NCI-H1105 (cell line): ENCODE measurements at regions not wholly inside any gene's neighbourhood (a gene's known extent, or its start where the extent isn't known, plus 50 kb on each side); places are given as distances from the start of the nearest gene placed in this dataset.
"Not testable (repeated sequence)": the region's sequence is repeated elsewhere in the genome, so short reads cannot be mapped to it uniquely, and the experiment has no call there.

Experiments
- DNase-seq: peaks from one replicate; lab custom pipeline; 2025; lab: John Stamatoyannopoulos, UW

DNA sequence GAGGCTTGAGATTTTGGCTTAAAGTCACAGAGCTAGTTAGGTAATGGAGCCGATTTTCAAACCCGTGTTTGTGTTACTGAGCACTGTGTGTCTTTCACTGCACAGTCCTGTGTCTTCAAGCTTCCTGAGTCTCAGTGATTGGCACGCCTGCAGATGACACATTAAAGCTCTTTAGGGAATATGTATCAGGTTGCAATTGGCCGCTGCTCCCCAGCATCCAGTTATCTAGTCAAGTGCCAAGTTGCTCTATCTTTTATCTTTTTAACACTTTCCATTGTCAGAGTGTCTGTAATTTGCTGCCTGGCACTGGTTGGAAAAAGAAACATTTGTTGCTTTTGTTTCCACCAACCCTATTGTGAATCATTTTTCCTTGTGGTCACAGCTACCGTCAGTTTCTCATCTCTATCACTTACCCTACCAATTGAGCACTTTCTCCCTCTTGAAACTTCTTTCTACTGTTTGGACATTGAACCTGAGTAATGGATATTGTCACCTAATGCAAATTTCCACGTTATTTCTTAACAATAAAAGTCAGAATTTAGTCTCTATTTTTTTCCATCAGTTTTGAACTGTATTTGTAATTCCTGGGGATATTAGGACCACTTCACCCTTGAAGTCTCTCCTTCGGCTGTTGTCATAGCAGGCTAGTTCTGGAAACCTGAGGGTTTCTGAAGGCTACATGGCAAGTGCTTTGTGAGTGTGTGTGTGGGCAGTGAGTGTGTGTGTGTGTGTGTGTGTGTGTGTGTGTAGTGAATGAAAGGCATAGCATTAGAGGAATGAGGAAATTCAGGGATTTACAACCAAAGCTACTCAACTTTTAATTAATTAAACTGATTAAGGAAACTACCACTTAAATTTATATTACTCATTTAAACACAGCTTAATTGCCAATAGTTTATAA is 274.3 kb downstream of the ISL1 start:
- DNase-seq, result no peak

DNA sequence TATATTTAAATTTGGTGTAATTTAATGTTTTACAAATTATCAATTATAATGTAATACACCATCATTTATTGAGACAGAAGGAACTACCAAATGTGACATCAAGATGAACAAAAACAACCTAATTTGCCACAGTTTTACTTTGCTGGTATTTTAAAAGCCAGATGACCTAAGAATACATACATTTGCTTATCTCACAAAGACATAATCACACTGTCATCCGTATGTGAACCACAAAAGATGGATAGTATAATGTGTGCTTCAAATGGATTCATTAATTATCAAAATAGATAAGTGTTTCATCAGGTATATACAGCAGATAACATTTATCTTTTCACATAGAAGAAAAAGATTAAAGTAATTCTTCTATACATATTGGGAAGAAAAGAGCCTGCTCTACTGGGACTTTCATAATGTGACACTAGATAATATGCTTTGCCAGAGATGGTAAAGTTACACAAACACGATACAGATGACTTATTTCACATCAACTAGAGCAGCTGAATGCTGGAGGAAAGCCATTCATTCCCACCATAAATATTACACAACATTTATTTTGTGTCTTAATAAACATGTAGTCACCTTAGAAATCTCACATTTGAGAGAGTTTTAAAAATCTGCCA is 278.5 kb downstream of the ISL1 start:
- no peak for DNase-seq

DNA sequence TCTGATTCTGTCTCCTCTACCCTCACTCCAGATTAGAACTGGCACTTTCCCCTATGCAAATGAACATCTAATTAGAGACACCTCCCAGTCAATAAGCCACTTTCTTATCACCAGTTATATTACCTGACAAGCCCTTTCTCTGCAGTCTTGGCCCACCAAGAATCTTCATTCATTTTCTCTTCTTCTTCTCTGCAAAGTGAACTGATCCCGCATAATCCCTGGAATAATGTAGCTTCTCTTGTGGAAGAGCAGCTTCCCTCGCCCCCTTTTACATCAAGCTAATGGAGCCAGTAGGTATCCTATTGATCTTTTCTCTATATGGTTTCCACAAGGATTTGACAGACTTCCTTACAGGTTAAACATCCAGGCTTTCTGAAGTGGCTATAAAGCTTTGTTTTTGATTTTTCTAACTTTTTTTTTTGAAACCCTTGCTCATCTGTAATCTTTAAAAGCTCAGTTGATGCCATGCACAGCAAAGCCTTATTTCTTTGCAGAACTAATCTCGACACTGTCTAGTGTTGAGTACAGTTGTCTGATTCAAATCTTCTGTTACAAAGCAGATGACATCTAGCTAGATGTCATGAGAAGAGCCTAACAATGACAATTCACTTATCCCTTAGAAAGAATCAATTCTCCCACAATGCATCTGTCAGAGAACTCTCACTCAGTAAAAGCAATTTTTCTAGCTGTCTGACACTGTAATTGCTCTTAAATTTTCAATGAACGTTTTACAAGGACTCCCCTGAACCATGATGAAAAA is 281.4 kb downstream of the ISL1 start:
- no peak for DNase-seq

DNA sequence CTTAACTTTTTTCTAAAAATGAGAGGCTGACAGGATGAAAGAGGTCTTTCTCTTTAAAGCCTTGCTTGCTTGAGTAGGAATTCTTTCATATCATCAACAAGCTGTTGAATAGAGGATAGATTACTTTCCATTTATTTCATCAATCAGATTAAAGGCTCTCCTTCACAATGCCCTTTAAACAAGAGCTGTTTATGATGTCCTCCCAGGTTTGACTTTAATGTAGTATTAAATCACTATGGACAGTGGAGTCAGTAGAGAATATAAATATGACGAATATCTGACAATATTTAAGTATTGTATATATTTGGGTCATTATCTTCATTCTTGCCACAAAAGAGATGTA is 282.0 kb downstream of the ISL1 start:
- DNase-seq, result no peak

DNA sequence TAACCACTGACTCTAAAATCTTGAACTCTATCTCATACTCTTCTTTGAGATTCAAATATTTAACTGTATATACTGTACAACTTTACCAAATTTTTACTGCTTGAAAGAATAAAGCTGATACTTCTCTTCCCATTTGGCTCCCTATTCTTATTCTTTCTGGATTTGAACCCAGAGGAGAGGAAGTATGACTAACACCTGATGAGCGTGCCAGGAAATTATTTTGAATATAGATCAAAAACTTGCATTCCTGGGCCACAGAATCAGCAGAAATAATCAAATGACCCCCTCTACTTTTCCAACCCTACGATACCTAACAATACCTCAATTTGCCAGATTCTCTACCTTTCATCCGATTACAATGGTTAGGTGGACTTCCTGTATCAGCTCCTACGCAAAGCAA is 285.8 kb downstream of the ISL1 start:
- DNase-seq, result no peak

DNA sequence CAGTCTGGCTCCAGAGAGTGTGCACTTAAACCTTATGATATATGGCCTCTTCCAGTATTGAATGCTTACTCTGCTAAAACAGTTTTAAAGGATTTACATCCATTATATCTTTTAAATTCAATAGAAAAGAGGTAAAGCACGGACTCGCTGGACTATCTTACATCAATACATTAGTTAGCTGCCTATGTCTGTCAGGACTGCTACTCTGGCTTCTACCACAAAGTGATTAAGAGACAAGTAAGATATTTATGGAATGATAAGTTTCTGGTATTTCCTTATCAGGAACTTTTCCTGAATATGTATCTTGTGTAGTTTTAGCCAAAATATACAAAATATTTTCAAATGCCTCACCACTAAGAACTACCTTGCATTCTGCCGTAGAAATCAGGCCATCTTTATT is 295.1 kb downstream of the ISL1 start:
- DNase-seq, result no peak

DNA sequence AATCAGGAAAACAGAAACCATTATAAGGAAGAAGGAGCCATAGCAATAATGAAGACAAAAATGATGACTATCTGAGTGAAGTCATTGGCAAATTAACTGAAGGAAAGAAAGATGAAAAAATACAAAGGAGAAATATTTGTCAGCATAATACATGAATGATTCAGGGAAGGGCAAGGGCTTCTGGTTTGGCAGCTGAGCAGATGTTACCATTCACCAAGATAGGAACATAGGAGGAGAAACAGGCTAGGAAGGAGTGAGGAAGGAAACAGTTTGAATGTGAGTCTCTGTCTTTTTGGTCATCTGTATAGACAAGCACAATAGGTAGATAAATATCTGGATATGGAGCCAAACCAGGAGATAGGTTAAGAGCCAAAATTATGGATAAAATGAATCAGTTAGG is 296.0 kb downstream of the ISL1 start:
- DNase-seq, result no peak

DNA sequence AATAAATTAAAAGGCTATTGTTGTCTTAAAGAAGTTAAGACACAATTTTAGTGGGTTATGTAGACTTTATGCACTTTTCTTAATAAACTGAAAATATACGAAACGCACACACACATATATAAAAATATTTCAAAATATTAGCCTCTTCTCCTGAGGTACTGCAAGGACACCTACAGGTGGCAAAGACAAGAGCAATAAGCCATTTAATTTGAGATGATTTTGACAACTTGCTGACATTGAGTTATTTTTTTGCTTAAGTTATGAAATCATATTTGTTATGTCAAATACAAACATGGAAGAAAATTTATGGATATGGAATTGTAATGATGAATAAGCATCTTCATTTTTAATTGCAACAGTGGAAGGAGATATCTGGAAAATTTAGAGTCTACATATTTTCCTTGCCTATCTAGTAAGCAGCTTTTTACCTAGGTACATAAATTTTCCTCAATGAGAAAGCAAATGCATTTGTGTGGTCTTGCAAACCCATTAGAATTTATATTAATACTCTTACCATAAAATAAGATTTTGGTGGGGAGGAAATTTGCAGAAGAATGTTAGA is 301.6 kb downstream of the ISL1 start:
- no peak for DNase-seq

DNA sequence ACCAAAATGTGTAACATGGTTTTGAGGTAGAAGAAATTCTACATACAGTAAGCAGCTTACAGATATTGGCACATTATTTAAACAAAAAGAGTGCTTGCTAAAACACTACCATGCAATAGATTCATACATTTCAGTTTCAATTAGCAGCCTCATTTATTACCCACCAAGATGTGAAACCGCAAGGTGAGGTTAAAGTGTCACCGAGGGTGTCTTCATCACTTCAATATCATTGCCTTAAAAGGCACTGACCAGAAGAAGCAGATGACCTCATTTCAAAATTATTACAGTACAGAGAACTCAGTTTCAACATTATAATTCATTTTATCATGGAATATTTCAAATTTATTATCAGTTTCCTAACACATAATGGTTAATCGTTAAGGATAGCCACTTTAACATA is 302.2 kb downstream of the ISL1 start:
- DNase-seq, result no peak

DNA sequence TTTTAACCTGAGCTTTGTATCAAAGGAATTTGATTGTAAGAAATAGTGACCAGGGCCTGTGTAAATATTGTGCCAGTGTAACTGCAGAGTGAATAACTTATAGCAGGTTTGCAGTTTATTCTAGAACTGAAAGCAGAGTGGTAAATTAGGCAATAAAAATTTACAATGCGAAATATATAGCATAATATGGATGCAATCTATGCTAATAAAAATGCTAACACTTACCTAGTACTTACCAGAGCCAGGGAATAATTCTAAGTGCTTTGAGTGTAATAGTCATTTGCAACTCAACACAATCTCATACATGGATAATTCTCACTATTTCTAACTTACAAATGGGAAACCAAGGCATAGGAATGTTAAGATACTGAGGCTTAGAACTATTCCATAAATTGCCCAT is 303.4 kb downstream of the ISL1 start:
- no peak for DNase-seq

DNA sequence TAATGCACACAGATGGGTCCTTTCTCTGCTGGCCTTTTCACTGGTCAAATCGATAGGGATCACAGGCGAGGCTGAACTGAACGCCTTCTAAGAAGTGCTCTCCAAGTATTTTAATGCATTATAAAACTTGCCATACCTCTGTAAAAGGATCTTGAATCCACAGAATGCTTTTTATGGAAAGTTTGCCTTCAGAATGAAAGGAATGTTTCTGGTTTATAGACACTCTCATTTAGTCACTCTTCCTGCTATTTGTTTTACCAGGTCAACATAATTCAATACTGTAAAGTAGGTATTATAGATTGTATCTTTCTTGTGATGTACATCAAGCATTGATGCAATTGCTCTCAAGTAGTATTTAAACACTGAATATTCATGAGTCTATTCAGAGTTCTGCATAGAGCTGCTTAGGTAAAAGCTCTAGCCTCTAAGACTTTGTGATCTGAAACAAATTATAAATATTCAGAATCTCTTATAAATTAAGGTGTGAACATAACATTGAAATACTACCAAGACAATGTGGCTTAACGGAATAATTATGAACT is 308.4 kb downstream of the ISL1 start:
- DNase-seq, result no peak

DNA sequence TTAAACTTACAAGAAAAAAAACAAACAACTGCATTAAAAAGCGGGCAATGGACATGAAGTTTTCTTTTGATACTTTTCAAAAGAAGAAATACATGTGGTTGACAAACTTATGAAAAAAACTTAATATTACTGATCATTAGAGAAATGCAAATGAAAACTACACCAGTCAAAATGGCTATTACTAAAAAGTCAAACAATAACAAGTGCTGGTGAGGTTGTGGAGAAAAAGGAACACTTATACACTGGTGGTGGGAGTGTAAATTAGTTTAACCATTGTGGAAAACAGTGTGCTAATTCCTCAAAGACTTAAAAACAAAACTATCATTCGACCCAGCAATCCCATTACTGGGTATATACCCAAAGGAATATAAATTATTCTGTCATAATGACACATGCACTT is 311.6 kb downstream of the ISL1 start:
- DNase-seq, result no peak

DNA sequence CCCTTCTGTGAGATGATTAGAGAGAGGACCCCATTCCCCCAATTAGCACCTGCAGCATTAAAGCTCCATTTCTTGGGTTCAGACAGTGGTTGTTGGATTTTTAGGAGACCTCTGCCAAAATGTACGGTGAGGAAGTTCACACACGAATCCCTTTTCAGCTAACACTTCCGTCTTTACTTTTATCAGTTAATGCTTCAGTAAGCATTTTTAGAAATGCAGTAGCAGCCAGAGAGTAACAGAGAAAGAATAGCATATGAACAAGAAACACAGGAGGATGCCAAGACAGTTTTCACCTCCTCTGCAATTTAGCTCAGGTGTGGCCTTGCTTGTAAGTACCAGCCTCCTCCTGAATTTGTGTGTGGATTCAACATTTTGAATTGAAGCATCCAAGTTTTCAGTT is 312.9 kb downstream of the ISL1 start:
- no peak for DNase-seq

DNA sequence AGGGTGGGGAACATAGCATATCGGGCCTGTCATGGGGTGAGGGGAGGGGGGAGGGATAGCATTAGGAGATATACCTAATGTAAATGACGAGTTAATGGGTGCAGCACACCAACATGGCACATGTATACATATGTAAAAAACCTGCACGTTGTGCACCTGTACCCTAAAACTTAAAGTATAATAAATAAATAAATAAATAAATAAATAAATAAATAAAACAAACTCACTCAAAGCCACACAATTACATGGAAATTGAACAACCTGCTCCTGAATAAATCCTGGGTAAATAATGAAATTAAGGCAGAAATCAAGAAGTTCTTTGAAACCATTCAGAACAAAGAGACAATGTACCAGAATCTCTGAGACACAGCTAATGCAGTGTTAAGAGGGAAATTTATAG is 318.8 kb downstream of the ISL1 start:
- not testable (repeated sequence) for DNase-seq

DNA sequence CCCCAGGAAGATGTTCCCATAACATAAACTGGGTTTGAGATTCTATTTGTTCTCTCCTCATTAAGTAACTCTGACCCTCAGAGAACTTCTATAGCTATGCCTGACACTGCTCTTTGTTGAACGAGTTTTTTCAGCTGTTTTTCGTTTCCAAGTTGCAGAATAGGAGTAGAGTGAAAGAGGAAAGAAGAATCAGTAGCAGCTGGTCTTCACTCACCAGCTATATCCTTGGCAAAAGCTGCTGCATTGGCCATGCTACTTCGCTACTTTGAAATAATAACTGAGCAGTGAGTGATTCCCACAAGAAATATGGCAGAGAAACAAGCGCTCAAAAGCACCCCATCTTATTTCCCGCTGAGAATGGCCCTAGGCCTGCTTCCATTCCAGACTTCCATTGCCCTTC is 329.0 kb downstream of the ISL1 start:
- no peak for DNase-seq

DNA sequence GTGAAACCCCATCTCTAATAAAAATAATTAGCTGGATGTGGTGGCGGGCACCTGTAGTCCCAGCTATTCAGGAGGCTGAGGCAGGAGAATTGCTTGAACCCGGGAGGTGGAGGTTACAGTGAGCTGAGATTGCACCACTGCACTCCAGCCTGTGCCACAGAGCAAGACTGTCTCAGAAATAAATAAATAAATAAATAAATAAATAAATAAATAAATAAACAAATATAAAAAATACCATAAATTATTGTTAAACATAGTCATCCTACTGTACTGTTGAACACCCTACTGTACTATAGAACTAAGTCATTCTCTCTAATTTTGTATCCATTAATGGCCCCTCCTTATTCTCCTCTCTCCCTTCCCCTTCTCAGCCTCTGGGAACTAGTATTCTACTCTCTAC is 332.2 kb downstream of the ISL1 start:
- DNase-seq, result not testable (repeated sequence)

DNA sequence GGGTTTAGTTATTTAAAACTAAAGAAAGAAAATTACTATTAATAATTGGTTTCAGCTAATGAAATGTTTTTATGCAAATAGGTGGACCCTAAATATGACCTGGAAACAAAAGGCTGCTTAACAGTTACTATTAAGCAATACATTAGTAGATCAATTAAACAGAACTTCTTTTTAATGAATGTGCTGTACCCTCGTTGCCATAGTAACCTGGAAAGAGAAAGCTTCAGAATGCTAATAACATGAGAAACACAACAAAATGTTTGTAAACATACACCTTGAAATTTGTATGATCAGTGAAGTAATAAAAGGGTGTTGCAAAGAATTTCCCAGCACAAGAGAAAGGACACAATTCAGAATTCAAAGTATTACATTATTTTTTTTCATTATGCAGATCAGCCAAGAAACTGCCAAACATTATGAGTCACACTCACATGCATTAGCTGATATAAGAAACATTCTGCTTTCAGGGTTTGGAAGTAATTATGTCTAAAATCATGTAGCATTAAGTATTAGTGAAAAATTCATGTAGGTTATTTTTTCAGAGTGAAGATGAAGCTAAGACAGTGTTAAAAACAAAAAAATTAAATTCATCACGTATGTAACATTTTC is 348.3 kb downstream of the ISL1 start:
- no peak for DNase-seq

DNA sequence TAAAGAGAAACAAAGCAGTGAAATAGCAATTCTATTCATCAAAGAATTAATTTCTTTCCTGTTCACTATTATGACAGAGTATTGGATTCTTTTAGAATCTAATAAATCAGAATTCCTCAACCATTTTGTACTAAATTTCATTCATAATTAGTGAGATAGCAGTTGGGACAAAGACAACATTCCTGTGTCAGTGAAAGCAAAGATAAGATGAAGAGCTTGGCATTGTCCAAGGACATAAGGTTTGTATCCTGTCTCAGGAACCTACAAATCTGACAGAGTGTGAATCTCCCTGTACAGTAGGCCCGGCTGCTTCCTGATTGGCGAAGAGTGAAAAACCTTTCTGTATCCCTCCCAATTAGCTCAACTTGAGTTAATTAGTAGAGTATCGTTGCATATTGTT is 349.1 kb downstream of the ISL1 start:
- DNase-seq, result no peak

DNA sequence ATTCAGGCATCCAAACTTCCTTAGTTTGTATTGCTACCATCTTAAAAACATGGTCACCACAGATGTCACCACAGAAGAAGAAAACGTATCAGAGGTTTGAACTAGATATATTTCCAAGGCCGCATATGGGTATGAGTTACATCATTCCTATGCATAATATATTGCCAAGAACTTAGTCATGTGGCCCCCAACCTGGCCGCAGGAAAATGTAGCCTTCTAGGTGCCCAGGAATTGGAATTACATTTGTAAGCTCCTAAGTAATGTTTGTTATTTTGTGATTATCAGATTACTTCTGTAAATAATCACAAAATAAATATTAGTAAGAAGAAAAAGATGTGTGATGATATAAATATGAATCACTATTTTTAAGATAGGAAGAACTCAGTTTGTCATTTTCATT is 351.4 kb downstream of the ISL1 start:
- no peak for DNase-seq

DNA sequence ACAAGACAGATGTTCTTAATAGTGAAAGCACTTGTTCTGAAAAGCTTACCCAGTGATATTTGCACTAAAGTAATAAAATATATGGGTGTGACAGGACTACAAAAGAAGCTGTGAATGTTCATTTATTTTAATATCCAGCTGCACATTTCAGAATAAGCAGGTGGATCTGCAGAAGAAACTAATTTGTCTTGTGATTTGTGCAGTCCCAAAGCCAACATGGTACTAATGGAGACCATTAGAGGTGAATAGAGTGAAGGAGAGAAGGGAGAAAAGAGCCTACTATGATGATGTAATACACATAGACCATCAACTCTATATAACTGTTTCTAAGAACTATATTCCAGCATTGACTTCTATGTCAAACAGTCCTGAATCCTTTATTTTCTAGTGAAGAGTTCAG is 362.8 kb downstream of the ISL1 start:
- no peak for DNase-seq

DNA sequence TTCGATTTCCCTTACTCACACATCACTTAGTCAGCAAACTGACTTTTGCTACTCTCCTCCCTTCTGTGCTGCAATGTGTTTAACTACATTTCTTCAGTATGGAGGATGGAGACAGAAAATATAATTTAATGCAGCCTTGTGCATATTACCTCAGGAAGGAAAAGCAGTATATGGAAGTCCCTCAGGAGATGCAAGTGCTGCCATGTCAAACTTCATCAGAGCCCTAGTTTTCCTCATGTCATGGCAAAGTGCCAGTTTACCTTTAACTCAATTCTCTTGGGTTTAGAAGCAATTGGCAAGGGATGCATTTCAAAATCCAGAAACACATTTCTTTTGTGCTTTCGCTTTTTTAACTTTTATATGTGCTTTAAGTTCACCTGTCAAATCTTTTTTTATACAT is 365.4 kb downstream of the ISL1 start:
- DNase-seq, result no peak
